HUES6 (cell line): ENCODE measurements at regions not wholly inside any gene's neighbourhood (a gene's known extent, or its start where the extent isn't known, plus 50 kb on each side); places are given as distances from the start of the nearest gene placed in this dataset.
"Not testable (repeated sequence)": the region's sequence is repeated elsewhere in the genome, so short reads cannot be mapped to it uniquely, and the experiment has no call there.

Experiments
- H3K27ac ChIP-seq: 2 replicates; pipeline ENCODE4 v1.7.0; 2013; ENCODE audit warnings: low read depth, mild to moderate bottlenecking, low read length, inconsistent platforms
- H3K27me3 ChIP-seq: 2 replicates; pipeline ENCODE4 v1.6.1; 2013; ENCODE audit warnings: low read length; ENCODE audit not compliant: control insufficient read depth, insufficient read depth
- H3K36me3 ChIP-seq: 2 replicates; pipeline ENCODE4 v1.6.1; 2013; ENCODE audit warnings: low read length; ENCODE audit not compliant: control insufficient read depth, insufficient read depth
- H3K4me1 ChIP-seq: 2 replicates; pipeline ENCODE4 v1.6.1; 2013; ENCODE audit warnings: low read length; ENCODE audit not compliant: control insufficient read depth, insufficient read depth
- H3K4me3 ChIP-seq: 2 replicates; pipeline ENCODE4 v1.5.1; 2013; ENCODE audit warnings: low read depth, low read length
- H3K9ac ChIP-seq: one replicate; pipeline ENCODE4 v1.6.1; 2013; ENCODE audit warnings: mild to moderate bottlenecking, low read length
- H3K9me3 ChIP-seq: 2 replicates; pipeline ENCODE4 v1.6.1; 2013; ENCODE audit warnings: low read depth, low read length; ENCODE audit not compliant: control insufficient read depth, insufficient read depth

DNA sequence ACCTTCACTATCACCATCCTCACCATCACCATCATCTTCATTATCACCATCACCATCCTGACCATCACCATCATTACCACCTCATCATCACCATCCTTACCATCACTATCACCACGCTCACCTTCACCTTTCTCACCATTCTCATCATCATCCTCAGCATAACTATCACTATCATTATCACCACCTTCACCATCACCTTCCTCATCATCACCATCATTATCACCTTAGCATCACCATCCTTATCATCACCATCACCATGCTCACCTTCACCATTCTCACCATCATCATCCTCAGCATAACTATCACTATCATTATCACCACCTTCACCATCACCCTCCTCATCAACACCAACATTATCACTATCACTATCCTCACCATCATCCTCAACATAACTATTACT is 397.8 kb upstream of the ZNF337 start:
- not testable (repeated sequence) for H3K9ac ChIP-seq, H3K9me3 ChIP-seq, H3K36me3 ChIP-seq, H3K27ac ChIP-seq, H3K4me1 ChIP-seq, H3K4me3 ChIP-seq, H3K27me3 ChIP-seq

DNA sequence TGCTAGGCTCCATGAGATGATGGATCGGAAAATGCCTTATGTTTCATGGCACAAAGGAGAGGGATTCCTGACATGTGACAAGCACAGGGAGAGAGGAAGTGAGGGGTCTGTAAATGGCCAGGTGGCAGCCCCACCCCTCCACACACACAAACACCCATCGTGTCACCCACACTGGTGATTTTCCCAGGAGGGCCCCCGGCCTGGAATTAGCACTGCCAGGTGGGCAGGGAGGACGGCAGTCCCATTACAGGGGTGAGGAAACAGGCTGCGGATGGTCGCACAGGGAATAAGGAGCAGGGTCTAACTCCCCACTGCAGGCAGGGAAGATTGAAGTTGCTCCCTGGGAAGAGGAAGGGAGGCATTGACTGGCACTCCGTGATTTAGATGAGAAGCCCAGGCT is 395.3 kb upstream of the ZNF337 start:
- not testable (repeated sequence) for H3K4me3 ChIP-seq, H3K9me3 ChIP-seq, H3K9ac ChIP-seq, H3K27me3 ChIP-seq, H3K36me3 ChIP-seq, H3K27ac ChIP-seq, H3K4me1 ChIP-seq

DNA sequence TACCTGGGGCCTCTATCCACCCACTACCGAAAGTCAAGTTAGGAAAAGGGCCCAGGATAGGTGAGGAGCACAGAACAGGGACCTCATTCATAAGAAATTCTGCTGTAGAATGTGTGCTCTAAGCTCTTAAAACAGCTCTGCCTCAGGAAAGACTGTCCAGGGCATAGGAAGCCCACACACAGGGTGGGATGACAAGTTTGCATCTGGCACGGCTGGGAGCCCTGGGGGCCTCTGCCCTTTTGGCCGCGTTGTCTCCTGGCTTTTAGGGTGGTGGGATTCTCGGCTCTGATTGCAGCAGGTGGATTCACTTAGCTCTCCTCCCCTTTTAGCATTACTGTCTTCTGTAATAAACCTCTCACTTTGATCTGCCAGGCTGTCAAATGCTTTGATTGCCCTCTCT is 389.5 kb upstream of the ZNF337 start:
- H3K4me3 ChIP-seq, H3K36me3 ChIP-seq, H3K27ac ChIP-seq, H3K4me1 ChIP-seq, H3K9me3 ChIP-seq, H3K9ac ChIP-seq, H3K27me3 ChIP-seq: not testable (repeated sequence)

- H3K36me3 ChIP-seq, H3K27ac ChIP-seq, H3K9me3 ChIP-seq, H3K27me3 ChIP-seq, H3K4me1 ChIP-seq, H3K4me3 ChIP-seq, H3K9ac ChIP-seq: not testable (repeated sequence)
Observed at GRCh38 chr20:26073972-26074371, 377.3 kb upstream of the ZNF337 start.

DNA sequence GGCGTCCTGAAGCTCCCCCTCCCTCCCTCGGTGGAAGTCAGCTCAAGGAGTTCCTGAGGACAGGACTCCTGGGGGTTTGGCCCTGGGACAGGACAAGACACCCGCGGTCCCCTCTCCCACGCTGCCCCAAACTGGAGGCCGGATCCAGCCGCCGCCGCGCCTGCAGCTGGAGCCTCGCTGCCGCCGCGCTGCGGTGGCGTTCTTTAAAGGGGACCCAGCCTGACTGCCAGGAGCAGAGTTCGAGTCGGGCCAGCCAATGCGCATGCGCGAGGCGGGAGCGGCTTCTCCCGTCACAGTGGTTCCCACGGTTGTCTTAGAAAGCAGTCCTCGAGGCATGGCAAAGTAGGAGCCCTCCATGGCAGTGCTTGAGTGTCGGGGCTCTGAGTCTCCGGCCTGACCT is 362.7 kb upstream of the ZNF337 start:
- not testable (repeated sequence) for H3K36me3 ChIP-seq, H3K9ac ChIP-seq, H3K27me3 ChIP-seq, H3K4me1 ChIP-seq, H3K4me3 ChIP-seq, H3K27ac ChIP-seq, H3K9me3 ChIP-seq

DNA sequence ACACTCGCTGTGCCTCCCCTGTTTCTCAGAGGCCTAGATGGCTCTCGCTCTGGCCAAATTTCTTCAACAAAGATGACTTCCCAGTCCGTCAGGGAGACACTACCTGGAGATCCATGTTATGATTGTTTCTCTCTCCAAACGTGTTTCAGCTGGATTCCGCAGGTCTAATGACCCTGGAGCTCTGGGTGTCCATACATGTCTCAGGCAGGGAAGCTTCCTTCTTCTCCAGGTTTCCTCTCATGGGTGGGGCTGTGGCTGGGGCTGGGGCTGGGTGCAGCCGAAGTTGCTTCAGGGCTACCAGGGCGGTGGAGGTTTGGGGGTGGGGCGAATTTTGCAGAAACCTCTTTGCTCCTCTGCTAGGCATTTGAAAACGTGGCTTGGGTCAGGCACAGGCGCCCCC is 361.8 kb upstream of the ZNF337 start:
- not testable (repeated sequence) for H3K36me3 ChIP-seq, H3K9me3 ChIP-seq, H3K4me1 ChIP-seq, H3K27ac ChIP-seq, H3K4me3 ChIP-seq, H3K9ac ChIP-seq, H3K27me3 ChIP-seq

- H3K36me3 ChIP-seq, H3K27me3 ChIP-seq, H3K4me3 ChIP-seq, H3K9ac ChIP-seq, H3K27ac ChIP-seq, H3K4me1 ChIP-seq, H3K9me3 ChIP-seq: not testable (repeated sequence)
Observed at GRCh38 chr20:26057135-26057752, 360.6 kb upstream of the ZNF337 start.

DNA sequence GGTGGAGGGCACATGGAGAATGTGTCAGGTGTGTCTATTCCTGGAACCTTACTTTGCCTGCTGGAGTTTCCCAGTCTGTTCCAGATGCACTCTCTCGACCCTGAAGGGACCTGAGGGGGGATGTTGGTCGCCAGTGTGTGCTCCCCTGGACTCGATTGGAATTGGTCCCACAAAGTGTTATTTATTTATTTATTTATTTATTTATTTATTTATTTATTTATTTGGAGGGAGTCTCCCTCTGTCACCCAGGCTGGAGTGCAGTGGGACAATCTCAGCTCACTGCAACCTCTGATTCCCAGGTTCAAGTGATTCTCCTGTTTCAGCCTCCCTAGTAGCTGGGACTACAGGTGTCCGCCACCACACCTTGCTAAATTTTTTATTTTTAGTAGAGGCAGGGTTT is 329.1 kb upstream of the ZNF337 start:
- H3K36me3 ChIP-seq, H3K27me3 ChIP-seq, H3K27ac ChIP-seq, H3K4me1 ChIP-seq, H3K9me3 ChIP-seq, H3K9ac ChIP-seq, H3K4me3 ChIP-seq: not testable (repeated sequence)

DNA sequence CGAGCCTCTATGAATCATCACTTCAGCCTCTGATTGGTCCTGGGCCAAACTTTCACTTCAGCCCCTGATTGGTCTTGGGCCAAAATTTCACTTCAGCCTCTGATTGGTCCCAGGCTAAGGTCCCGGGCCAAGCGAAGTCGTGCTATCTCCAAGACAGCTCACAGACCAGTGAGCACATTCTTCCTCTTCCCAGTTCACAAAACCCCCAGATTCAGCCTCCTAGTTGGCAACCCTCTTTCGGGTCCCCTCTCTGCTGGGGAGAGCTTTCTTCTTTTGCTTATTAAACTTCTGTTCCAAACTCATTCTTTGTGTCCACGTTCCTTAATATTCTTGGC is 314.3 kb upstream of the ZNF337 start:
- not testable (repeated sequence) for H3K9me3 ChIP-seq, H3K9ac ChIP-seq, H3K27ac ChIP-seq, H3K27me3 ChIP-seq, H3K4me1 ChIP-seq, H3K36me3 ChIP-seq, H3K4me3 ChIP-seq

DNA sequence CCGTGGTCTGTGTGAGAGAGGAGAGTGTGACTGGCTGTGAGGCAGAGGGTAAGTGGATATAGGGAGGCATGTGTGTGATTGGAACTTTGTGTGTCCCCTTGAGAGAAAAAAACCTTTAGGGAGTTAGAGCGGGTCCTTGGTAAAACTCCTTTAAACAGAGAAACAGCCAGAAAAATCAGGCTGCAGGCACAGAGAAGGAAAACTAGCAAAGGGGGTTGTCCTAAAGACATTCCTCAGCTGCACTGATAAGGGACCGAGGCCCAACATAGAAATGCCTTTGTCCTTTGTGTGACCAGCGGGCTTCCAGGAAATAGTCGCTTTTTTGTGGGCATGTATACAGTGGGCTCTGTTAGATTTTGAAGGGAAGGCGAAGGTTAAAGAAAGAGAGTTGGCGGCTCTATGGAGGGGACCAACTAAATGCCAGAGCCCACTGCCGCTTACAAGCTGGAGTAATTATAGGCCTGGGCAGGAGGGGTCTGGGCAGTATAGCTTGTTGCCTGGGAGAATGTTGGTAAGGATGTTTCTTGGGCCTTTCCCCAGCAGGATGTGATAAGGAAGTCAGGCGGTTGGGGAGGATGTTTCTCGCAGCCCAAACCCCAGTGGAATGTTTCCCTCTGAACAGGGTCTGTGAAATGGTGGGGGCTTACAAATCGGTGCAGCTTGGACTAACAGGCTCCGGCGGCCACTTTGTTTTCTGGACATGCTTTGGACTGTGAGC is 313.7 kb upstream of the ZNF337 start:
- H3K4me1 ChIP-seq, H3K27ac ChIP-seq, H3K27me3 ChIP-seq, H3K36me3 ChIP-seq, H3K9me3 ChIP-seq: not testable (repeated sequence)
- Histone ChIP-seq H3K4me3 (peak overlapping the region; percentile 39; the same call in 1 of the 2 replicates), H3K9ac (peak overlapping the region; percentile 60)

- not testable (repeated sequence) for H3K9me3 ChIP-seq, H3K27me3 ChIP-seq, H3K9ac ChIP-seq, H3K36me3 ChIP-seq, H3K4me1 ChIP-seq, H3K27ac ChIP-seq
- peak overlapping the region; percentile 39; the same call in 1 of the 2 replicates for H3K4me3 ChIP-seq
Observed at GRCh38 chr20:26009402-26010223, 313.0 kb upstream of the ZNF337 start.
